AG09309 (cell line): ENCODE measurements at regions not wholly inside any gene's neighbourhood (a gene's known extent, or its start where the extent isn't known, plus 50 kb on each side); places are given as distances from the start of the nearest gene placed in this dataset.

ENCODE experiments used
- DNase-seq: peaks from one replicate; pipeline ENCODE4 v3.0.0-alpha.2; 2010; ENCODE audit warnings: low read depth
- H3K4me3 ChIP-seq: 2 replicates; pipeline ENCODE4 v1.5.1; 2011; ENCODE audit warnings: mild to moderate bottlenecking, low read depth, low read length, moderate library complexity; ENCODE audit not compliant: control insufficient read depth
- TF ChIP-seq, protein P1 (sequence below): IDR thresholded peaks from 2 replicates; pipeline ENCODE4 v1.5.1; 2011; ENCODE audit warnings: mild to moderate bottlenecking, low read depth, low read length, inconsistent platforms; ENCODE audit not compliant: insufficient read depth, control insufficient read depth; ENCODE audit errors: missing control alignments

- DNase-seq: peak; percentile 88
- H3K4me3 ChIP-seq: no peak overlapping the region
Measured at GRCh38 chr3:64345371-64345770, 120.1 kb upstream of the PRICKLE2 start.

GRCh38 chr3:64344721-64345207, 119.5 kb upstream of the PRICKLE2 start:
- no peak for DNase-seq
- TF ChIP-seq, protein P1, sequence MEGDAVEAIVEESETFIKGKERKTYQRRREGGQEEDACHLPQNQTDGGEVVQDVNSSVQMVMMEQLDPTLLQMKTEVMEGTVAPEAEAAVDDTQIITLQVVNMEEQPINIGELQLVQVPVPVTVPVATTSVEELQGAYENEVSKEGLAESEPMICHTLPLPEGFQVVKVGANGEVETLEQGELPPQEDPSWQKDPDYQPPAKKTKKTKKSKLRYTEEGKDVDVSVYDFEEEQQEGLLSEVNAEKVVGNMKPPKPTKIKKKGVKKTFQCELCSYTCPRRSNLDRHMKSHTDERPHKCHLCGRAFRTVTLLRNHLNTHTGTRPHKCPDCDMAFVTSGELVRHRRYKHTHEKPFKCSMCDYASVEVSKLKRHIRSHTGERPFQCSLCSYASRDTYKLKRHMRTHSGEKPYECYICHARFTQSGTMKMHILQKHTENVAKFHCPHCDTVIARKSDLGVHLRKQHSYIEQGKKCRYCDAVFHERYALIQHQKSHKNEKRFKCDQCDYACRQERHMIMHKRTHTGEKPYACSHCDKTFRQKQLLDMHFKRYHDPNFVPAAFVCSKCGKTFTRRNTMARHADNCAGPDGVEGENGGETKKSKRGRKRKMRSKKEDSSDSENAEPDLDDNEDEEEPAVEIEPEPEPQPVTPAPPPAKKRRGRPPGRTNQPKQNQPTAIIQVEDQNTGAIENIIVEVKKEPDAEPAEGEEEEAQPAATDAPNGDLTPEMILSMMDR: no peak
- no peak overlapping the region for H3K4me3 ChIP-seq

More at GRCh38 chr3:64345371-64345770, 120.1 kb upstream of the PRICKLE2 start:
- TF ChIP-seq, protein P1: no peak

DNA sequence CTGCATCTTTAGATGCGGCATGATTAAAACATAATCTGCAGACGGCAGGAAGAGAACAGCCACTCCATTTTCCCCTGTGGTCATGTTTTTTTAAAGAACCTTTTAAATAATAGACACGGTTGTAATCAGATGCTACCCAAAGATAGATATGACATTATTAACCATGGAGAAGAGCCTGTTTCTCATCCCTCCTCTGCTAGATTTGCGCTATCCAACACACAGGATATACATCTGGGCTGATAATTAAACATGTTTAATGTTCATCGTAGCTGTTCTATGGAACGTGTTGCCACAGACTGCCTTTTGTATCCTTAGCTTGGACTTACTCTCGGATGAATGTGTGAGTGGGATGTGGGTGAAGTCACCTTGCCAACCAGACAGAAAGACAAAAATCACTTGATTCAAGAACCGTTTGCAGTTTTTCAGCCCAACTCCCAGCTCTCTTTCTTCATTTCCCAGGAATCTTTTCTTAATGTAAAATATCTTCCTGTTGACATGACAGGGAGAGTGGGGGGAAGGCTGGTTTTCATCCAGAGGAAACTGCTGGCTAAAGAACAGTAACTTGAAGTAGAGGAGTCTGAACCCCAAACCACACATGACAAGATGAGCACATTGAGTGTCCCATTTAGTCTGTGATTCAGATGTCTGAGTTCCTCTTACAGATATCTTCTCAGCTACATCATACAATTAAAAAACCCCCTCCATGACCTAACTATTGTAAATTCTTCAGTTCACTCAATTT, 118.6 kb upstream of the PRICKLE2 start:
- TF ChIP-seq, protein P1: no peak
- DNase-seq: no peak
- no peak overlapping the region for H3K4me3 ChIP-seq

GRCh38 chr3:64342940-64343688, 117.8 kb upstream of the PRICKLE2 start:
- peak; percentile 52 for DNase-seq
- H3K4me3 ChIP-seq: no peak overlapping the region
- TF ChIP-seq, protein P1: no peak

GRCh38 chr3:64341296-64341695, 116.0 kb upstream of the PRICKLE2 start:
- TF ChIP-seq, protein P1: no peak
- DNase-seq: no peak
- no peak overlapping the region for H3K4me3 ChIP-seq

DNA sequence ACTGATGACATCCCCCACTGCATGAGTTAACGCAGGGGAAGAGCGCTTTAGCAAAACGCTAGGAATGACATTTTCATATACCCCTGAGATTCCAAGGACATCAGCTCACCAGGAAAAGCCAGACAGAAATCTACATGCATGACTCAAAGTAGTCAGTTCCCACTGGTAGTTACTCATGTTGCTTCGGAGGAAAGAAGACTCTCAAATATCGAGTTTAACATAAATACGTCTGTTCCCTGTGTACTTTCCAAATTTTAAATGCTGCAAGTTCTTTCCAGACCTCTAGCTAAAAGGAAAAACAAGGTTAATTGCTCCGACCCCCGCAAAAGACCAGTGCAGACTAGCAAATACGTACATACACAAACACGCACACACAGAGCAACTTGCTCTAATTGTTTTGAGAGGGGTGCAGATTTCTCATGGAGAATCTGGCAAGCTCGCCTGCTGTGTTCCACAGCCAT, 115.4 kb upstream of the PRICKLE2 start:
- TF ChIP-seq, protein P1: no peak
- no peak for DNase-seq
- H3K4me3 ChIP-seq: peak overlapping the region; percentile 25
